Fibroblast of peridontal ligament (primary cell): ENCODE measurements at regions not wholly inside any gene's neighbourhood (a gene's known extent, or its start where the extent isn't known, plus 50 kb on each side); places are given as distances from the start of the nearest gene placed in this dataset.
A peak's percentile ranks its signal among the peaks of the same experiment; 100 is the strongest.
"Not testable (repeated sequence)": the region's sequence is repeated elsewhere in the genome, so short reads cannot be mapped to it uniquely, and the experiment has no call there.

Experiments used
- DNase-seq: peaks from one replicate; pipeline ENCODE4 v3.0.0-alpha.2; 2010; ENCODE audit errors: extremely low read depth

DNA sequence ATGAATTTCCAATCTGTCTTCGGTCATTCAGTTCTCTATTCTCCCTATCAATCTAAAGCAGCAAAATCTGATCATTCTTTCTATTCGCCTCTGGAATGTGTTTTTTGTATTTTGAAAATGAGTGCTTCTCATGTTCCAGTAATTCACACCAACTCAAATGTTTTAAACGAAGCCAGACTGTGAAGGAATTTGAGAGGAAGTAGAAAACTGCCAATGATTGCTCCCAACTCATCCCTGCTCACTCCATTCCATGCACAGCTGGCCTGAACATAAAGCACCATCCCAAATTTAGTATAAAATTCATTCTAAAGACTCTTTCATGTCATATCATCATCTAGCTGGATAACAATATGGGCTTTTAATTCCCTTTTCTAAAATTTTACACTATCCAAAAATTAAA lies 123.8 kb downstream of the DUSP6 start:
- no peak for DNase-seq

DNA sequence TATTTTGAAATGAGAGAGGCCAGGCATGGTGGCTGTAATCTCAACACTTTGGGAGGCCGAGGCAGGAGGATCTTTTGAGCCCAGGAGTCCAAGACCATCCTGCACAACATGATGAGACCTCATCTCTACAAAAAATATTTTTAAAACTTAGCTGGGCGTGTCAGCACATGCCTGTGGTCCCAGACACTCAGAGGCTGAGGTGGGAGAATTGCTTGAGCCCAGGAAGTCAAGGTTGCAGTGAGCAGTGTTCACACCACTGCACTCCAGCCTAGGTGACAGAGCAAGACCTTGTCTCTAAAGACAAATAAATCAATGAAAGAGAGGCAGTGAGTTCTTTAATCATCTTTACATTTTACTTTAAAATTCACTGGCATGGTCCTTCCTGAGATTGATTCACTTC lies 124.5 kb downstream of the DUSP6 start:
- DNase-seq: no peak

DNA sequence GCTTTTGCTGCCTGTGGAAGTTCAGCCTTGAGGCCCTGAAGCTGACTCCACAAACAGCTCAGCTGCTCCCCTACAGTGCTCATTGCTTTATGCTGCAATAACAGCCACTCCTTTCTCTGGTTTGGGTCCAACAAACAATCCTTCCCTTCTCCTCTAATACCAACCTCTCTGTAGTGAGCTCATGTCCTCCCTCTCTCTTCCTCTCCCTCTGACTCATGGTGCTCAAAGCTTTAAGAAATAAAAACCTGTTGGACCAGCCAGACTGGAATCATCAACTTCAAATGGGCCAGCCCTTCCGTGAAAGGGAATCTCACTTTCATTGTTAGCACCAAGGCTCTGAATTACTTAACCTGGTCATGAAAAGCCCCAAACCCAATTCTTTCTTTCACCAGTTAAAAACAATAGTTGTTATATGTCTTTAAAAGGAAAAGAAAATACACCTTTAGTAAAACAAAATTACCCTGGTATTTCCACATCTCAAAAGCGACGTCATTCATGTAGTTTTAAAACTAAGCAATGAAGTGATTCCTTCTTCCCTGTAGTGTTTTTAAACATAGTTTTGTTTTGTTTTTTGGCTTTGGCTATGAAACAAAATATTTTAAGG lies 126.4 kb downstream of the DUSP6 start:
- peak; percentile 94 for DNase-seq

- no peak for DNase-seq
These were observed 126.9 kb downstream of the DUSP6 start for GRCh38 chr12:89225401-89225800.

GRCh38 chr12:89222580-89222979 lies 129.7 kb downstream of the DUSP6 start:
- DNase-seq: not testable (repeated sequence)

DNA sequence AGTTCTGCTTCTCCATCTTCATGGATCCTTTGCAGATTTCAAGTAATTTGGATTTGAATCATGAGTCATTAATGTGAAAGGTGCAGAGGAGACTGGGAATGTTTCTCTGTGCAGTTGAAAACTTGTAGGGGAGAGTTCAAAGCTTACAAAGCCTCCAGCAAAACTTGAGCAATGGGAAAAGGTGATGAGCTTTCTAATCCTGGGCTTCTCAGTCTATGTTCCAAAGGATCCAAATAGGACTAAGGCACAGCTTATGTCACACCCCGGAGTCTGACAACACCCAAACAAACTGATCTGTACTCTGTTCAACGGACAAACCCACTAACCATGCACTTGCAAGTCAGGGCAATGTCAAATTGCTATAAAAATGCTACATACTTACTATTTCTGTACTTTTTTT lies 134.8 kb downstream of the DUSP6 start:
- no peak for DNase-seq

DNA sequence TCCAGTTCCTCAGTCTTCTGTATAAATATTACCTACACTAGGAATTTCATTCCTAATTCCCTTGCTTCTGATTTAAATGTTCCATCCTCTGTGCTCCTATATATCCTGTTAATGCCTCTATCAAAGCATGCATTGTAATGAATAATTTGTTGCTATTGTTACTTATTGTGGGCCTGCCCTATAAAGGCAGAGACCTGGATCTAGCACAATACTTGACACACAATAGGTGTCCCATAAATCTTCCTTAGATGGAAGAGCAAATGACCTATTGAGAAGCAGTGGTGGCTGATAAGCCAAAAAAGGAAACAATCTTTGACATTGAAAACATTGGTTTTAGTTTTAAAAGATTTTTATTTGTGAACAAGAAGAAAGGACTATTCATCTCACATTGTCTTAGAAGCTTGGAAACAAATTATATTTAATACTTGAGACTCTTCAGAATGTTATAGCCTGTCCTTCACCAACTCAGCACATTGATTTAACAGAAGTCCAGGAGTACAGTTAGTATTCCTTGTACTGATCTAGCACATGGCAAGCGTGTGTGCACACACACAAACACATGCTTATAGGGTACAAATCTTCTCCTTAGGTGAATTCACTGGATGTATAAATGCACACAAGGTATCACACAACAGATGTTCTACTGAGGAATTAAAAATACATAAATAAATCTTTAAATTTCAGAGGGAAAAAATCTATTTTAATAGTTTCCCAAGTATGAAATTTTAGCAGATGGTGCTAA lies 135.9 kb downstream of the DUSP6 start:
- no peak for DNase-seq

DNA sequence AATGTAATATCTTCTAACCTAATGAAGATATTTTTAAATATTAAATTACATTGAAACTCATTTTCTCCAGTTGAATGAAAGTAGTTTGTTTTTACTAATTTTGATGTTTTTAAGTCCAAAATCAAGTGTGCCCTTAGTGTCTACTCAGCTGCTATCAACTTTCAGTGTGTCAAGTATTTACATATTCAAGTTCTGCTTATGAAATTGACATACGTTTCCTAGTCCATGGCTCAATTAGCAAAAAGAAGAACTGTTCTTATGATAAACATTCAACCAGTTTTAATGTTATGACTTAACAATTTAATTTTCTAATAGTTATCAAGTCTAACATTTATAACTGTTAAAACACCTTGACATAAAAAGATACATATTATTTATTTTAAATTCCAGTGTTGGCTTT lies 137.1 kb downstream of the DUSP6 start:
- DNase-seq: no peak

GRCh38 chr12:89213747-89214146 lies 138.6 kb downstream of the DUSP6 start:
- no peak for DNase-seq

GRCh38 chr12:89213139-89213538 lies 139.2 kb downstream of the DUSP6 start:
- DNase-seq: no peak

- DNase-seq: peak; percentile 32
These were observed 139.9 kb downstream of the DUSP6 start for GRCh38 chr12:89212339-89212771.

- peak; percentile 26 for DNase-seq
These were observed 140.8 kb downstream of the DUSP6 start for GRCh38 chr12:89211456-89211855.

DNA sequence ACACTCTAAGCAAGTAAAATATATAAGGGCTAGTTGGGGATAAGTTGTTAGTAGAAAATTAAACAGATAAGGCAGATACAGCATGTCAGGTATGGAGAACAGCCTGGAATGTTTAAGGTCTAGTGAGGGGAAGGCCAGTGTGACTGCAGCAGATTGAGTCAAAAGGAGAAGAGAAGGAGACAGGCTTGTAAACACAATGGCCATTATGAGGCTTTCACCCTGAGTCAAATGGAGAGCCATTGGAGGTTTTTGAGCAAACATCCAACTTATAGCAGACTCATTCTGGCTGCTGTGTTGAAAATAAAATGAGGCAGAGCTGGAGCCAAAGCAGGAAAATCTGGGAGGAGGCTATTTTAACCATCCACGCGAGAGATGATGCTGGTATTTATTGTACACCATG lies 142.0 kb downstream of the DUSP6 start:
- no peak for DNase-seq

DNA sequence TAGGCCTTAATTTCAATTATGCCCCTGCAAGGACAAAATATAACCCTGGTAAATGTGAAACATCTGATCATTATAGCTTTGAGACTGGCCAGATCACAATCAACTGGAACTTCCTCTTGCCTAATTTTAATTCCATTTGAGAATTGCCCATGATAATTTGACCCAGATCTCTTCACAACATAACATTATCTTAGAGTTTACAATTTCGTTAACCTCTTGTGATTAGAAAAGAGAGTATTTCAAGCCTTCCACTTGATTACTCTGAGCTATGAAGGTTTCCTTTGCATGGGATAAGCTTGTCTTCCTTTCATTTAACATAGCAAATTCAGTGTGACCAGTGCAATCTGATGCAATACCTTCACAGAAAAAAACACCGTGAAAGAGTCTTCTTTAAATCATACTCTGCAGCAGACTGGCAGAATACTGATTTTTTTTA lies 143.6 kb downstream of the DUSP6 start:
- DNase-seq: peak; percentile 84

DNA sequence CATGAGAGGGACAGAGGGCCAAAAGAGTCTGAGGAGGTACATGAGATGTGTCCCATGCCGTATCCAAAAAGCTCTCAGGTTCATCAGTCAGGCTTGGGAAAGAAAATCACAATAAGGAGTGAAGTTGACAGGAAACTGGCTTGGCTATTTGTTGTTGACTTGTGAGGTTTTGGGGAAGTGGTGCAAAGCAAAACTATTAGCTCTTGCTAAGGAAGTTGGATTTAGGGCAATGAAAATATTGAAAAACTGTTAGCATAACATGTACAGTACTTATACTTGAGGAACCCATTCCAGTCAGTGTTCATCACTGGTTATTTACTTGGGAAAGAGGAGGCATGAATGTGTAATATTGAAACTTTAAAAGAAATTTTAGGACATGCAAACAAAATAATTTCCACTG lies 145.9 kb downstream of the DUSP6 start:
- no peak for DNase-seq

- no peak for DNase-seq
These were observed 146.8 kb downstream of the DUSP6 start for GRCh38 chr12:89205517-89205916.

- DNase-seq: no peak
These were observed 149.2 kb downstream of the DUSP6 start for GRCh38 chr12:89203144-89203543.

DNA sequence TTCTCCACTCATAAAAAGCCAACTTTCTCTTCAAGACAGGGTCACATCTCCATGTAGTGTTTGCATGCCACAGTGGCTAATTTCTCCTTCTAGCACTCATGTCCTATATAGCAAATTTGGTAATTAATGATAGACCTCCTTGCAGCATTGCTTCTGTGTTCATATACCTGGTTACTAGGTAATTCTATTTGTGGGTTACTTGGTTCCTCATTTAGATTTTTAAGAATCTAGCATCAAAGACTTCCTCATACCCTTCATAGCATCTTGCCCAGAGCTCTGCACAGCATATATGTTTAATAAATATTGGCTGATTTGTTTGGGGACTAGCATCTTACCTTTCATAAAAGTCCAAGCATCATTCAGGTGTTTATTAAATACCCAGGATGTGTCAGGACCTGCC lies 152.1 kb downstream of the DUSP6 start:
- DNase-seq: no peak

DNA sequence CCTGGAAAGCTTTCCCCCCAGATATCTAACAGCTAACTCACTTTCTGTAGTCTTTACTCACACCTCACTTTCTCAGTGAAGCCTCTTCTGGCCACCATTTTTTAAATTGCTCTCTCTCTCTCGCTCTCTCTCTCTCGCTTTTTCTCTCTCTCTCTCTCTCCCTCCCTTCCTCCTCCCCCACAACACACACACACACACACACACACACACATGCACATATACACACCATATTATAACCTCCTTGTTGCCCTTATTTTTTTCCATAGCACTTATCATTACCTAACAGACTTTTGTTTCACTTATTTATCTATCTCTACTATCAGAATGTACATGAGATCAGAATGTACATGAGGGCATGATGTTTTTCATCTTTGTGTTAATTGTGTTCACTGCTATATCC lies 156.8 kb downstream of the DUSP6 start:
- DNase-seq: no peak

DNA sequence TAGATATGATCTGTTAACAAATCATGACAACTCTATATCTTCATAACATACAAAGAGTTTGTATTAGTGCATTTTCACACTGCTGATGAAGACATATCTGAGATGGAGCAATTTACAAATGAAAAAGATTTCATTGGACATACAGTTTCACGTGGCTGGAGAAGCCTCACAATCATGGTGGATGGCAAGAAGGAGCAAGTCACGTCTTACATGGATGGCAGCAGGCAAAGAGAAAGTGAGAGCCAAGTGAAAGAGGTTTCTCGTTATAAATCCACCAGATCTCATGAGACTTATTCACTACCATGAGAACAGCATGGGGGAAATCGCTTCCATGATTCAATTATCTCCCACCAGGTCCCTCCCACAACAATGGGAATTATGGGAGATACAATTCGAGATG lies 157.6 kb downstream of the DUSP6 start:
- no peak for DNase-seq

DNA sequence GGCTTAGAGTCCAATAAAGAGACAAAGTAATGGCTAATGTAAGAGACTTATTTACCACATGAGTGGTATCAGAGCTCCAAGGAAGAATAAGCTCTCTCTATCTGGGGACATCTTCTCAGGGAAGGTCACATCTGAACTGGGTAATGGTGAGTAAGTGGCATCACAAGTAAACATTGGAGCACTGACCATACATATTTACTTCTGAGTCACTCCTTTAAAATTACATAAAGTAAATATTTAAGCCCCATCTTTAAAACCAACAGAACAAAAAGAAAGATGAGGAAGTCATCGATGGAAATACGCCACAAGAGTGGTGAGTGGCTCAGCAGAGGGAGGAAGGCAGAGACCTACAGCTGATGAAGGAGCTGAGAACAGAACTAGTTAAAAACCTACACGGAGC lies 159.9 kb downstream of the DUSP6 start:
- peak; percentile 43 for DNase-seq

DNA sequence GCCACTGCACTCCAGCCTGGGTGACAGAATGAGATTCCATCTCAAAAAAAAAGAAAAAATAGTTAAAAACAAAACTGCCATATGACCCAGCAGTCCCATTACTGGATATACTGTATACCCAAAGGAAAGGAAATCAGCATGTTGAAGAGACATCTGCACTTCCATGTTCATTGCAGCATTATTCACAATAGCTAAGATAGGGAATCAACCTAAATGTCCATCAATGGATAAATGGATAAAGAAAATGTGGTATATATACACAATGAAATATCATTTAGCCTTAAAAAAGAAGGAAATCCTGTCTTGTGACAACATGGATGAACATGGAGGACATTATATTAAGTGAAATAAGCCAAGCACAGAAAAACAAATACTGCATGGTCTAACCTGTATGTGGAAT lies 160.7 kb downstream of the DUSP6 start:
- DNase-seq: not testable (repeated sequence)

GRCh38 chr12:89189448-89189847 lies 162.9 kb downstream of the DUSP6 start:
- DNase-seq: no peak

DNA sequence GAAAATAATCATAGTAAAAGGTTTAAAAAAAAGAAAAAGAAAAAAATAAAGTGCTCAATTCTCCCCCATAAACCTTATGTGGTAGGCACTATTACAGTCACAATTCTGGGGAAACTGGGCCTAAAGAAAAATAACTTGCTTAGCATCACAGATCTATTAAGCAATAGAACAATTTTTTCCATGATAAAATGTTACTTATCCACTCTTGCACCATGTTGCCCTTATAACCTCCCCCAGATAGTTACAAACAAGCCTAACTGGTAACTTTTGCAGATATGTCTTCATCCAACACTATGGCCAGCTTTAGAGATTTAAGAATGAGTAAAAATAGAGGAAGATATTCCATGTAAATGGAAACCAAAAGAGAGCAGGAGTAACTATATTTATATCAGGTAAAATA lies 164.8 kb downstream of the DUSP6 start:
- DNase-seq: no peak
